HepG2 (cell line): ENCODE measurements at regions not wholly inside any gene's neighbourhood (a gene's known extent, or its start where the extent isn't known, plus 50 kb on each side); places are given as distances from the start of the nearest gene placed in this dataset.

ENCODE experiments used
- ATAC-seq: fragments of 200-7000 bp; cut with Tn5 transposase; 3 replicates; pipeline ENCODE4 v1.9.1; 2020; ENCODE audit warnings: mild to moderate bottlenecking, moderate library complexity
- BruUV-seq: library from RNA; stranded (reverse); fragments of 400-500 nt; replicated peaks from 2 replicates; lab custom pipeline; 2021; lab: Mats Ljungman, UMichigan
- CTCF ChIA-PET: fragments of 300-600 bp; formaldehyde crosslinking; extraction: SDS; loops from one replicate; lab custom pipeline; 2021; ENCODE audit warnings: low total read pairs, inconsistent platforms, low intra/inter-chr PET ratio; lab: Yijun Ruan, JAX
- POLR2A ChIA-PET: fragments of 350-600 bp; sonication (Branson Sonifier 250); formaldehyde crosslinking; loops from one replicate; lab custom pipeline; 2020; ENCODE audit warnings: antibody characterized with exemption, inconsistent platforms; lab: Yijun Ruan, JAX
- DNase-seq: peaks from one replicate; pipeline ENCODE4 v3.0.0-alpha.2; 2015; ENCODE audit warnings: low spot score
- FAIRE-seq: peaks from 3 replicates; lab custom pipeline; 2011; peaks lifted over from hg19 to GRCh38; lab: Jason Lieb, UNC
- H2AFZ ChIP-seq: one replicate; pipeline ENCODE4 v1.6.1; 2011; ENCODE audit warnings: low read length, inconsistent platforms
- H3K27ac ChIP-seq: fragments of 300-600 bp; 3 replicates; pipeline ENCODE4 v1.8.0; 2011; ENCODE audit warnings: mixed run types, mild to moderate bottlenecking, mixed read lengths, low read length, inconsistent platforms; ENCODE audit not compliant: insufficient read depth; ENCODE audit errors: extremely low read length
- H3K27me3 ChIP-seq, 2 experiments: fragments of 200-600 bp in 1 of 2; 2 replicates in 1 of 2; 3 replicates in 1 of 2; pipeline versions ENCODE4 v1.6.0 to v1.8.0; 2011; ENCODE audit warnings: low read length in 2 of 2, mild to moderate bottlenecking in 2 of 2, moderate library complexity in 2 of 2, inconsistent platforms in 1 of 2; ENCODE audit not compliant: insufficient read depth in 2 of 2, control insufficient read depth in 1 of 2
- H3K36me3 ChIP-seq, 2 experiments: fragments of 200-600 bp in 1 of 2; replicated peaks in 1 of 2; 2 replicates in 1 of 2; 3 replicates in 1 of 2; pipeline versions ENCODE4 v1.5.1 to v1.8.0; 2011; ENCODE audit warnings: low read length in 2 of 2, inconsistent platforms in 1 of 2; ENCODE audit not compliant: insufficient read depth in 2 of 2, control insufficient read depth in 1 of 2
- H3K4me1 ChIP-seq: 2 replicates; pipeline ENCODE4 v1.5.1; 2012; ENCODE audit warnings: low read length, inconsistent platforms; ENCODE audit not compliant: insufficient read depth
- H3K4me2 ChIP-seq: 2 replicates; pipeline ENCODE4 v1.6.0; 2011; ENCODE audit warnings: low read depth, low read length, inconsistent platforms
- H3K4me3 ChIP-seq, 3 experiments: fragments of 200-600 bp in 1 of 3; sonication (generic), shearing (Covaris generic) in 1 of 3; replicated peaks in 1 of 3; 2 replicates each; pipeline ENCODE4 v1.5.1; 2011 to 2016; ENCODE audit warnings: low read length in 3 of 3, inconsistent platforms in 2 of 3, low read depth in 2 of 3, mild to moderate bottlenecking in 2 of 3, control low read depth in 1 of 3, mixed read lengths in 1 of 3; ENCODE audit not compliant: insufficient read depth in 1 of 3
- H3K79me2 ChIP-seq: one replicate; pipeline ENCODE4 v1.6.1; 2011; ENCODE audit warnings: low read length, inconsistent platforms; ENCODE audit not compliant: insufficient read depth
- H3K9ac ChIP-seq: 2 replicates; pipeline ENCODE4 v1.6.0; 2011; ENCODE audit warnings: mild to moderate bottlenecking, low read depth, low read length, inconsistent platforms; ENCODE audit not compliant: insufficient read depth
- H3K9me3 ChIP-seq: 2 replicates; pipeline ENCODE4 v1.5.1; 2012; ENCODE audit warnings: mild to moderate bottlenecking, low read length
- H4K20me1 ChIP-seq: 2 replicates; pipeline ENCODE4 v1.6.0; 2011; ENCODE audit warnings: inconsistent platforms, mild to moderate bottlenecking, low read length, moderate library complexity; ENCODE audit not compliant: insufficient read depth
- AGO1 ChIP-seq: fragments of 200-400 bp; formaldehyde crosslinking; IDR thresholded peaks from 2 replicates; pipeline ENCODE4 v1.6.1; 2017; ENCODE audit warnings: mild to moderate bottlenecking, low read depth, low read length, moderate library complexity; ENCODE audit not compliant: poor library complexity, severe bottlenecking
- GATAD1 ChIP-seq: IDR thresholded peaks from 2 replicates; pipeline ENCODE4 v1.6.1; 2016; ENCODE audit warnings: missing genetic modification reagents, missing compliant biosample characterization
- KLF13 ChIP-seq: sonication (generic); formaldehyde crosslinking; IDR thresholded peaks from 2 replicates; pipeline ENCODE4 v1.4.0; 2020; ENCODE audit warnings: mild to moderate bottlenecking, missing genetic modification reagents
- MAFF ChIP-seq: IDR thresholded peaks from 2 replicates; pipeline ENCODE4 v1.6.1; 2011; ENCODE audit warnings: low read depth, low read length, improper control_type of control experiment
- MIER3 ChIP-seq: IDR thresholded peaks from 2 replicates; pipeline ENCODE4 v1.6.1; 2016; ENCODE audit warnings: missing compliant biosample characterization, borderline replicate concordance
- MZF1 ChIP-seq: sonication (generic); formaldehyde crosslinking; IDR thresholded peaks from 2 replicates; pipeline ENCODE4 v1.8.1; 2023; ENCODE audit warnings: mild to moderate bottlenecking, missing genetic modification reagents, borderline replicate concordance
- PRMT3 ChIP-seq: sonication (generic); formaldehyde crosslinking; IDR thresholded peaks from 2 replicates; pipeline ENCODE4 v1.8.1; 2022; ENCODE audit warnings: low read depth, mild to moderate bottlenecking, moderate library complexity, missing genetic modification reagents, borderline replicate concordance
- RXRA ChIP-seq: sonication (generic); formaldehyde crosslinking; IDR thresholded peaks from 2 replicates; pipeline ENCODE4 v1.5.1; 2020; ENCODE audit warnings: missing genetic modification reagents
- SALL1 ChIP-seq: sonication (generic); formaldehyde crosslinking; IDR thresholded peaks from 2 replicates; pipeline ENCODE4 v1.8.0; 2022; ENCODE audit warnings: mild to moderate bottlenecking, missing genetic modification reagents
- TBX3 ChIP-seq: fragments of 450-650 bp; IDR thresholded peaks from 2 replicates; pipeline ENCODE4 v1.6.1; 2017; ENCODE audit warnings: antibody characterized with exemption, mild to moderate bottlenecking, inconsistent platforms, borderline replicate concordance
- YY1 ChIP-seq: IDR thresholded peaks from 2 replicates; pipeline ENCODE4 v1.6.1; 2011; ENCODE audit warnings: low read length, low read depth, moderate library complexity, mild to moderate bottlenecking; ENCODE audit not compliant: insufficient read depth, insufficient replicate concordance
- ZEB1 ChIP-seq: IDR thresholded peaks from 2 replicates; pipeline ENCODE4 v1.6.1; 2012; ENCODE audit warnings: mild to moderate bottlenecking, low read depth, inconsistent platforms; ENCODE audit not compliant: insufficient replicate concordance
- ZFP41 ChIP-seq: sonication (generic); formaldehyde crosslinking; IDR thresholded peaks from 2 replicates; pipeline ENCODE4 v1.4.0; 2020; ENCODE audit warnings: mild to moderate bottlenecking, missing genetic modification reagents, borderline replicate concordance
- ZNF124 ChIP-seq: sonication (generic); formaldehyde crosslinking; IDR thresholded peaks from 2 replicates; pipeline ENCODE4 v1.4.0; 2020; ENCODE audit warnings: missing genetic modification reagents
- ZNF180 ChIP-seq: sonication (generic); formaldehyde crosslinking; IDR thresholded peaks from 2 replicates; pipeline ENCODE4 v1.4.0; 2020; ENCODE audit warnings: low read depth, missing genetic modification reagents, borderline replicate concordance
- ZNF557 ChIP-seq: sonication (generic); formaldehyde crosslinking; IDR thresholded peaks from 2 replicates; pipeline ENCODE4 v1.4.0; 2020; ENCODE audit warnings: missing genetic modification reagents
- ZNF609 ChIP-seq: sonication (generic); formaldehyde crosslinking; IDR thresholded peaks from 2 replicates; pipeline ENCODE4 v1.4.0; 2020; ENCODE audit warnings: mild to moderate bottlenecking, missing genetic modification reagents, borderline replicate concordance
- ZNF761 ChIP-seq: sonication (generic); formaldehyde crosslinking; conservative IDR thresholded peaks from 2 replicates; pipeline ENCODE4 v1.4.0; 2020; ENCODE audit warnings: mild to moderate bottlenecking, missing genetic modification reagents
- WGBS: methylation state at CpG from one replicate; pipeline ENCODE4 v1.1.6; 2017; ENCODE audit warnings: low lambda C conversion rate; 5-methylcytosine and 5-hydroxymethylcytosine counted together
- in situ Hi-C: cut with HindIII; loops from 2 replicates; pipeline ENCODE4 v1.10.0; 2017; ENCODE audit warnings: low pct_unique_long_range_greater_than_20kb; ENCODE audit not compliant: extremely low pct_ligation_motif_present
- intact Hi-C: fragments of 100-400 bp; cut with micrococcal nuclease; formaldehyde crosslinking; loops from one replicate; pipeline ENCODE4 v1.10.0; 2022; ENCODE audit not compliant: unreplicated experiment

- TF ChIP-seq ZNF180 (CRISPR knock-in tag) (no peak), TBX3 (no peak), ZFP41 (no peak), ZNF761 (CRISPR knock-in tag) (no peak), MAFF (no peak), KLF13 (CRISPR knock-in tag) (no peak), AGO1 (no peak)
- TF ChIP-seq, all 625 proteins: peak for 0
Observed at GRCh38 chr3:84308379-84308778, 650.4 kb upstream of the CADM2 start (continued).

- in situ Hi-C loops = no loop called here
- CTCF ChIA-PET = no interaction called here
- ATAC-seq = no peak
- POLR2A ChIA-PET = no interaction called here
- Histone ChIP-seq H3K4me2 (no peak overlapping the region), H3K36me3 (no peaks in the 10 kb centered on the region), H3K9me3 (no peaks in the 10 kb centered on the region), H3K27ac (no peak overlapping the region), H4K20me1 (no peaks in the 10 kb centered on the region), H3K4me1 (no peaks in the 10 kb centered on the region), H3K9ac (no peak overlapping the region), H2AFZ (no peak overlapping the region), H3K27me3 (no peaks in the 10 kb centered on the region), H3K79me2 (no peaks in the 10 kb centered on the region), H3K4me3 (no peak overlapping the region)
- FAIRE-seq = no peak
- intact Hi-C loops = no loop called here
- no peak for DNase-seq
- WGBS = 0% methylated on average over 2 of the region's 2 CpGs
- no TSS peak for BruUV-seq
- TF ChIP-seq PRMT3 = no peak
- no peak for TF ChIP-seq ZEB1
- no peak for TF ChIP-seq MZF1 (CRISPR knock-in tag)
- TF ChIP-seq ZNF557 = no peak
- no peak for TF ChIP-seq ZNF609
- no peak for TF ChIP-seq SALL1 (CRISPR knock-in tag)
- no peak for TF ChIP-seq YY1
- TF ChIP-seq RXRA = no peak
- no peak for TF ChIP-seq ZNF124
- TF ChIP-seq MIER3 (CRISPR knock-in tag) = no peak
- no peak for TF ChIP-seq GATAD1 (CRISPR knock-in tag)
Observed at GRCh38 chr3:84318273-84318809, 640.4 kb upstream of the CADM2 start.
